HT1080 (cell line): ENCODE measurements at regions not wholly inside any gene's neighbourhood (a gene's known extent, or its start where the extent isn't known, plus 50 kb on each side); places are given as distances from the start of the nearest gene placed in this dataset.
"Not testable (repeated sequence)": the region's sequence is repeated elsewhere in the genome, so short reads cannot be mapped to it uniquely, and the experiment has no call there.

Source experiments
- DNase-seq: peaks from one replicate; pipeline ENCODE4 v3.0.0-alpha.2; 2015; ENCODE audit warnings: low read depth

DNA sequence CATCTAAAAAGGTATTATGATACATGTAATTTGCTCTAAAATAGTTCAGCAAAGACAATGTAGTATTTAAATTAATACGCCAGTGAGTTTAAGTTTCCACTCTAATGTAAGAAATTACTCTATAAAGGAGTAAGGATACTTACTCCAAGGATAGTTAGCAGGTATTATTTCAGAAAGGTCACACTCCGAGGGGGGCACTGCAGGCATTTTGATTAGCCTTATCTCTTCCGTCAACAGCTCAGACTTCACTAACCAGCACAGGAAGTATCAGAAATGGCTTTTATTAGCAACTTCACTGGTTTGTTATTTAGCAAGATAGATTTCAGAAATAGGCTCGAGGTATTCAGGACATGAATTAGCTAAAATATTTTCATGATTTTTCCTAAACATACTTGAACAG lies 127.0 kb downstream of the COX18 start:
- DNase-seq: no peak

DNA sequence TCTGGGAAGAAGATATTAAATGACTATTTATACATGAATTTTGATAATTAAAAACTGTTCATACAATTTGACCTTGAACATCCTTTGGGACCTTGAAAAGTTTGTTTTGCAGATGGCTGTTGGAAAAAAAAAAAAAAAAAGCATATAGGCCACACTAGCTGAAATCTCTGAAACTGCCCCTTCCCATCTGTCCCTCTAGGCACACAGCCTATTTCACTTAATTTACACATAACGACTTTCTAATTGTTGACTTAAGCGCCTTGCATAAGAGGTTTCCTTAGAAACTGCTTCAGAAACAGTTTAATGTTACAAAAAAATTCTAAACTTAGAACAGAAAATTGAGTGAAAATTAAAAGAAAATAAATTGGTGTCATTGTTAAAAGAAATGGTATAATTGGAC lies 131.0 kb downstream of the COX18 start:
- no peak for DNase-seq

DNA sequence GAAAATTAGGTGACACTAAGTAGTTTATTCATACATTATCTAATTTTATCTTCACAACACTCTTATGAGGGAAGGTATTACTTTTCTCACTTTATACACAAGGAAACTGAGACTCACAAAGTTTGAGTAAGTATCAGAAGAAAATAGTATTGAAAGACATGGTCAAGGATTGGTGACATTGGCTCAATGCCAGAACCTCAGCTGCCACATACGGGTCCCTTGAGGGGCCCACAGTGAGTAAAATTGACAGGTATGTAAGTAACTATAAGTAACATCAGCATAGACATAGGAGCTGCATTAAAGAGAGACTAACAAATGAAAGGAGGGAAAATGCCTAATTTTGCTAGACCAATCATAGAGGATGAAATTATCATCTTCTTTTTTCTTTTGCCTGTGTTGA lies 134.1 kb downstream of the COX18 start:
- DNase-seq: no peak

DNA sequence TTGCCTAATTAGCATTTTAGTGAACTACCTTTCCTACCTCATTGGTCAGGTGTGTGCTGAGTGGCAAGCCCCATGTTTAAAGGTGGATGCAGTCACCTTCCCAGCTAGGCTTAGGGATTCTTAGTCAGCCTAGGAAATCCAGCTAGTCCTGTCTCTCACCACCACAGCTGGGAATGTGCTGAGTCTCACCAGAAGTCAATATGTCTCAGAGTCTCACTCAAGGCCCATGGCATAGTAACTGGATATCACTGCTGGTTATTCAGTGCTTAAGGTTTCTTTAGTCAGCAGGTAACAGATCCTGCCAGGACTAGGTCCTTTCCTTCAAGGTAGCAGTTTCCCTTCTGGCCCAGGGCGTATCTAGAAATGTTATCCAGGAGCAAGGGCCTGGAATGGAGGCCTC lies 136.5 kb downstream of the COX18 start:
- no peak for DNase-seq

DNA sequence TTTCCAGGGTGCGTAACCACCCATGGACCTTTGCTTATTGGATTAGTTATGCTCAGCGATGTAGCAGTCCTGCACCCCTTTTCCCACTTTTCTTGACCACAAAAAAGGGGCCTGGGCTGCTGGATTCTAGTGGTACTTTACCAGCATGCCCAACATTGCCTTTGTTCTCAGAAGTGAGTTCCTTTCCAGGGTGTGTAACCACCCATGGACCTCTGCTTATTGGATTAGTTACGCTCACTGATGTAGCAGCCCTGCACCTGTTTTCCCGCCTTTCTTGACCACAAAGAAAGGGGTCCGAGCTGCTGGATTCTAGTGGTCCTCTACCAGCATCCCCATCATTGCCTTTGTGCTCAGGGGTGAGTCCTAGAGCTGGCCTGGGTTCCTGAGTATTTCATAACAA lies 138.2 kb downstream of the COX18 start:
- no peak for DNase-seq

DNA sequence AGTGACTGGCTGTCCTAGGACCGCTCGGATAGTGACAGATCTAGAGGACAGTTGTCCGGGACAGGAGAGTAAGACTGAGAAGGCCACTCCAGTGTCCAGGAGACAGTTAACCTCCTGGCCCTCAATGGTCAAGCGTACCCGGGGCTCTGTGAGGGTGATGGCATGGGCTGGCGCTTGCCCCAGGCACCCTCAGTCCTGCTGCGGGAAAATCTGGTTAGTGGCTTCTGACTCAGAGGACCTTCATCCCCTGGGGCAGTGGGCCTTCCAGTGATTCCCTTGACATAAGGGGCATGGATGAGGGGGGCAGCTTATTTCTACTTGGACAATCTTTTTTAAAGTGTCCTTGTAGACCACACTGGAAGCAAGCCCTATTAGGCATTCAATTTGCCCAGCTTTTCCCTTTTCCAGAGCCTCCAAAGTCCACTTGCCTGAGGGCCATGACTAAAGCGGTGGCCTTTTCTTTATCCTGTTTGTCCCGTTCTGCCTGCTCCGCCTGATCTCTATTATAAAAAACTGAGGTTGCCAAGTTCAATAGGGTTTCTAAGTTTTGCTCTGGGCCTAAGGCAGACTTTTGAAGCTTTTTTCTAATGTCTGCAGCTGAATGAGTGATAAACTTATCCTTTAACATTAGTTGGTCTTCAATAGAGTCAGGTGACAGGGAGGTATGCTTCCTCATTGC lies 139.8 kb downstream of the COX18 start:
- not testable (repeated sequence) for DNase-seq

DNA sequence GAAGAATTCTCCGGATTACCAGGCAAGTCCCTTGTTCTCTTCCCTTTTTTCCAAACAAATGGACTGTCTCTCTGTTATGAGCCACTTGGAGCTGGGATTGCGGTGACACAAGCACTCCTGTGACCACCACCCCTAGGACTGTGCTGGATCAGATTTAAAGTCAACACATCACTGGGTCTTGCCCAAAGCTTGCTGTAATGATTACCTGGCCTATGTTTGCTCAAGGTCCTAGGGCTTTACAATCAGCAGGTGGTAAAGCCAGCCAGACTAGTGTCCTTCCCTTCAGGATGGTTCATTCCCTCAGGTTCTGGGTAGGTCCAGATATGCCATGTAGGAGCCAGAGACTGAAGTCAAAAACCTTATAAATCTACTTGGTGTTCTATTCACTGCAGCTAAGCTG lies 144.7 kb downstream of the COX18 start:
- no peak for DNase-seq

DNA sequence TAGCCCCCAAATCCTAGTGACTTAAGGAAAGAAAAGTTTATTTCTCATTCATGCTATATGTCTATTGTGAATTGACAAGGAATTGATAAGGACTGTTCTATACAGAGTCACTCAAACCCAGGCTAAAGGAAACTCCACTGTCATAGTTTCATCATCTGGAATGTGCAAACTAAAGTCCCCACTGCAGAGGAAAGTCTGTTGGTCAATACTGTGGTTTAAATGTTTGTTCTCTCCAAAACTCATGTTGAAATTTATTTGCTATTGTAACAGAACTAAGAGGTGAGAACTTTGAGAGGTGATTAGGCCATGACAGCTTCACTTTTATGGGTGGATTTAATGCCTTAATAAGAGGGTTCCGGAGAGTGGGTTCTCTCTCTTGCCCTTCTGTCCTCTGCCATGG lies 149.6 kb downstream of the COX18 start:
- DNase-seq: no peak

DNA sequence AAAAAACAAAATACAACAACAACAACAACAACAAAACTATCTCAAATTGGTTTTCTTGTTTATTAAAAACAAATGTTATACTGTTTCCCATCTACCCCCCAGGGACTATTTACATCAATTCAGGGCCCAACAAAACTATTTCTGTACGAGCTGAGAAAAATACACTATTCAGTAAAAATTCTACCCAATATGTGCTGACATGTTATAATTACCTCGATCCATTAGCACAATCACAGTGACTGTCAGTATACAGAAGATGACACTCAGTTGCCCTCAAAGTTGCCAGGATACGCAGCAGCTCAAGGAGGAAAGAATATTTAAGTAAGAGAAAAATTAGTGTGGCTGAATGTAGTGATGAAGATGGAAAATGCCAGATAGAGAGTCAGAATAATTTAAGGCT lies 150.1 kb downstream of the COX18 start:
- no peak for DNase-seq

DNA sequence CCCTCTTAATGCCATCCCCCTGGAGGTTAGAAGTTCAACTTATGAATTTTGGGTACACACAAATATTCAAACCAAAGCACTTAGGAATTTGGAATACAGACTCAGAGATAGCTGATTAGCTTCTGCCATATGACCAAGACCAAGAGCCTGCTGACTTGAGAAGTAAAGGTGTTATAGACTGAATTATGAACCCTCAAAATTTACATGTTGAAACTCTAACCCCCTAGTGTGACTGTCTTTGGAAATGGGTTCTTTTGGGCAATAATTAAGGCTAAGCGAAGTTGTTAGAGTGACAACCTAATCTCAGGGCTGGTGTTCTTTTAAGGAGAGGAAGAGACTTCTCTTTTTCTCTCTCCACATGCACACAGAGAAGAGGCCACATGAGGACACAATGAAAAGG lies 151.2 kb downstream of the COX18 start:
- DNase-seq: no peak

DNA sequence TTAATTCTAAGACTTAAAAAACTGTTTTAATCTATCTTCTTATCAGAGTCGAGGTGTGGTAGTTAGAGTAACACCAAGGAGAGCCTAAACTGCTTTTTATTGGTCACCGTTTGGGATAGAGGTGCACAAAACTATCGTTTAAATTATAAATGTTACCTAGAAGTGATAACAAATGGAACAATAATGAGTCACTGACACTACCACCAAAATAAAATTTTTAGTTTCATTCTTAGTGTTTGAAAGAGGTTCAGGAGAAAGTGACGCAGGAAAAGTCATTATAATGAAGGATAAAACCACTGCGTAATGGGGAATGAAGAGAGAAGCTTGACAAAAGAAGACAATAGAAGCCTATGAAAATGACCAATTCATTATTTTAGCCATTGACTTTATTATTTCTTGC lies 158.2 kb downstream of the COX18 start:
- DNase-seq: no peak

DNA sequence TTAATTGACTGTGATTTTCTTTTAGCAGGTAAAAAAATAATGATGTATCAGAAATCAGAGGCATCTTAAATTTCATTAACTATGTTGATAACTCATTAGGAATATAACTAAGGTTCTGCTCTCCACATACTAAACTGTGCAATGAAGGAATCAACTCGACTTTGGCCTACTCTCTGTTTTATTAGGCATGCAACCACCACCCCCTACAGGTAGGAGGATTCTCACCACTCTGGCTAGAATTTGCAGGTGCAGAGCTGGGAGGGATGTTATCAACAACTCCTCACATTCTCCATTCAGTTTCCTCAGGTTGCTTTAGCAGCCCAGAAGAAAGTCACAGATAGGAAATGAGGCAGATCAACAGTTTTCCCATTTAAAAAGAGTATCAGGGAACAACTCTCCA lies 160.1 kb downstream of the COX18 start:
- DNase-seq: no peak

DNA sequence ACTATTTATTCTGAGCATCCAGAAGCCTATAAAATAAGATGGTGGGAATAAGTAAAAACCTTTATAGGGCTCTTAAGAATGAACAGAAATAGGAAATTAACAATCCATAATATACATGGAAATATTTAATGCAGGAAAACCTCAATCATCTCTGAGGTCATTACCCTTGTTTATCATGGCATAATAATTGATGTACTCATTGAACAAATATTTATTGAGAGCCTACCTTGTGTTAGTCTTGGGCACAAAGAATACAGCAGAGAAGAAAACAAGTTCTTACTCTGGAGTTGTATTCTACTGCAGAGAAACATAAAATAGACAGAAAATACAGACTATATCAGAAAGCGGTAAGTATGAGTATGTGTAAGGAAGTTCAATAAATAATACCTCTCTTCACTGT lies 167.2 kb downstream of the COX18 start:
- DNase-seq: no peak

DNA sequence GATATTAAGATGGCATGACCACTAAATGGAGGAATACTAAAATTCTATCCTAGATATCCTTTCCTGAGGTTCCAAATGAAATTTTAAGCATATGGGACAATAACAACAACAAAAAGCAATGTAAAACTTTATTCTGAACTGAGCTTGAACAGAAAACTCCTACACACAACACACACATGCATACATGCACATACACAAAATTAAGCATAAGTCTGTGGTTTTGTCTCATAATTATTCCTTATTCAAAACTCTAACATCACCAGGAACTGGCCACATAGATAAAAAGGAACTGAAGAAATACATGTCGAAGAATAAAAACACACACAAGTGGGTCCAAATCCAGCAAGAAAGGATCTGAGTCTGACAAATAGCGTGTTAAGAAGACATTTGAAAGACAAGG lies 168.0 kb downstream of the COX18 start:
- no peak for DNase-seq

DNA sequence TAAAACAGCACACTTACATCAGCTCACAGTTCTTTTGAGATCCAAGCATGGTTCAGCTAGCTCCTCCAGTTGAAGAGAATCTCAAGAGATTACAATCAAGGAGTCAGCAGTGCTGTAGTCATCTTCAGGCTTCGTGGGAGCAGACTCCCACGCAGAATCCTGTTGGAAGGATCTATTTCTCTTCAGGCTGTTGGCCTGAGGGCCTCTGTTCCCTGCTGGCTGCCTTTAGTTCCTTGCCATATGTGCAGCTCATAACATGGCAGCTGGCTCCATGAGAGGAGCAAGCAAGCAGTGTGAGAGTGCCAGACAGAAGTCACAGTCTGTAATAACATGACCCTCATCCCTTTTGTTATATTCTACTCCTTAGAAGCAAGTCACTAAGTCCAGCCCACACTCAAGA lies 168.6 kb downstream of the COX18 start:
- no peak for DNase-seq

DNA sequence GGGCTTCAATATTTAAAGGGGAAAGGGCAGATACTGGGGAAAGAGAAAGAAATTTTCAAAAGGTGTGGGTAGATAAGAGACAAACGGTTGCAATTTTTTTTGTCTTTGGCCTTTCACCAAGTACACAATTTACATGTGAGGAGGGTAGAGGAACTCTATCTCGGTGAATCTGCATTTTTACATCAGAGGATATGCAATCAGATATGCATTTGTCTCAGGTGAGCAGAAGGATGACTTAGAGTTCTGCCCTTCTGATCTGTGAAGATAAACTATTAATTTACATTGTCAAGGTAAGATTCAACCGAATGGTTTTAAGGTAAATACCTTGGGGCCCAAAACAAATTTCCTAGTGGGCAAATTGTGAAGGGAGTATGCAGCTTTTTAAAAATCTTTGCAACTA lies 169.9 kb downstream of the COX18 start:
- DNase-seq: no peak

DNA sequence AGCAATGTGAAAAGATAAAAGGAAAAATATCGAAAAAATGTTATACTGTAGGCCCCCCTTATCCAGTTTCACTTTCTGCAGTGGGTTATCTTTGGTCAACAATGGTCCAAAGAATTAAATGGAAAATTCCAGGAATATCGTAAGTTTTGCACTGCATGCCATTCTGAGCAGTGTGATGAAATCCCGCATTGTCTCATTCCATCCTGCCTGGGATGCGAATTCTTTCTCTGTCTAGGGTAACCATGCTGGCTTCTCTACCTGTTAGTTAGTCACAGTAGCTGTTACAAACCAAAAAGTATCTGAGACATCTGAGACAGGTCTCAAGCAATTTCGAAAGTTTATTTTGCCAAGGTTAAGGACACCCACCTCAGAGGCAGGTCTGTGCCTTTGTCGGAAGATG lies 170.3 kb downstream of the COX18 start:
- no peak for DNase-seq

DNA sequence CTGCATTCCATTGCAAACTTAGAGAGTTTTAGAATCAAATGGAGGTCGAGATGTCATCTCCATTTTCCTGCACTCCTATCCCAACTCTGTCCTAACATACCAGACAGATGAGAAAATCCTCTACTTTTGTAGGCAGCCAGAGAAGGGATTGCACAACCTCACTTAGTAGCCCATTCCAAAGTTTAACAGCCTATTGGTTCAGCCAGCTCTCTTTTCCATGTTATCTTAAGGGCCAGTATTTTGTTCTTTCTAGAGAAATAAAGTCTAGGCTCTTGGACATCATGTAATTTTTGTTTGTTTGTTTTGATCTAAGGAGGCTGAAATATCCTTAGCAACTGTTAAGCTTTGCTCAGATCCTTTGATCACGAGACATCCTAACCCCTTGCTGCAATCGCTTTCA lies 173.0 kb downstream of the COX18 start:
- DNase-seq: peak; percentile 27

DNA sequence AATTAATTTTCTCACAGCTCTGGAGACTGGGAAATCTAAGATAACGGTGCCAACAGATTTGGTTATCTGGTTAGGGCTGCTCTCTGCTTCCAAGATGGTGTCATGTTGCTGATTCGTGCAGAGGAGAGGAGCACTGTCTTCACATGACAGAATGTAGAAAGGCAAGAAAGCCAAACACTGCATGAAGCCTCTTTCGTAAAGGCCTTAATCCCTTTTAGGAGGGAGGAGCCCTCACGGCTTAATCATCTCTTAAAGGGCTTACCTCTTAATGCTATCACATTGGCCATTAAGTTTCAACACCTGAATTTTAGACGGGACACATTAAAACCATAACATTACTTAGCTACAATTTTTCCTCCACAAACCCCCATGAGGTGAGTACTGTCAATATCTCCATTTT lies 174.1 kb downstream of the COX18 start:
- no peak for DNase-seq

DNA sequence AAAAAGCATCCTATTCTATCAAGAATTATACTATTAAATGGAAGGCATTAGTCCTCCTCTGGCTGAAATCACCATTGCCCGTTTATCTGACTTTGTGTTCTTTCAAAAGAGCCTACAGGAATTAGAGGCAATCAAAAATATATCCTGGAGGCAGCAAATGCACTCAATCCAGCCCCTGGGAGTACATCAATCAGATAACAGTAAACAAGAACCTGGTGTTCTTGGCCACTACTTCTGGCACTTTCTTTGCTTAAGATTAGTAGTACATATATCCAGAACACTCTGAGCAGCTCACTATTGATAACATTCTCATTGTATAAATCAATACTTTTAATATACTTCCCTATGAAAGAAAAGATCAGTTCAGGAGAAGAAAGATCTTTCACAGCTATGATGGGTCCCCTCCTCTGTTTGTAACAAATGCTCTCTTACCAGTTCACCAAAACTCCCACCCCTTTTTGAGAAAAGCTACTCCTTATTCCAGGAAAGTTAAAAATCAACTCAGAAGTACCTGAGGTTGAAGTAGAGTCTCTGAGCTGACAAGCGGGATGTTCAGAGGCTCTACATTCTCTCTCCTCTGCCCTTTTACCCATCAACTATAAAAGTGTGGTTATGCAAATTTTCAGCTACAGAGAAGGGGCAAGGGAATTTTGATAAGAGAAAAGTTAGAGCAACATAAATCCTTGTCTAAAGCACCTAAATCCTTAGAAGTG lies 176.0 kb downstream of the COX18 start:
- no peak for DNase-seq

DNA sequence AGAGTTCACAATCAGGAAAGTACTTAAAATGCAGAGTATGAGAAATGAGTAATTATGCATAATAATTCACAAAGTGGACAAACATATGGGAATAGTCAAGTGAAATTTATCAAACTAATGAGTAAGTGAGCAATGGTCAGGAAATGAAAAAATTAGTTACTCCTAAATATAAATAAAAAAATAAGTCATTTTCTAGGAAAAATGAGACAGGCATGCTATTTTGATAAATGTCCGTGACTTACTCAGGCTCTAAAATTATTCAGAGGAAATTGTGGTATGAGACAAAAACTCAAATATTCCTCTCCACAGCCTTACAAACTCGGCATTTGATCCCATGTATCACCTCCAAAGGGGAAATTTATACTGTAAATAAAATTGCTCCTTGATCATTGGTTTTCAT lies 181.2 kb downstream of the COX18 start:
- DNase-seq: no peak

DNA sequence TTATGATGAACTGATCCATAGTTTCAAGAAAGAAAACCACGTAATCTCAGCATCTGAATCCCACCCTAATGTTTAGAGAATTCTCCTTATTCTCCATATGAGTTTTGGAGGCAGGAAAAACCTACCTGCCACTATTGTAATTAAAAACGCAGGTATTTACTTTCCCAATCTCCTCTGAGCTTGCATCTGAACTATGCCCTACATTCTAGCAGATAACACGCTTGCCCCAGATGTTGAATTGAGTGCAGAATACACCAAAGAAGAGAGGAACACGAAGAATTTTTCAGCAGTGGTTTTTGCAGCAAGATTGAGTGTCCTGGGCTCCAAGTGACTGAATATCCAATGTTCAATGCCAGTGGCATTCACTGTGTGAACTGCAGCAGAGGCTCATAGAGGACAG lies 182.4 kb downstream of the COX18 start:
- DNase-seq: no peak

DNA sequence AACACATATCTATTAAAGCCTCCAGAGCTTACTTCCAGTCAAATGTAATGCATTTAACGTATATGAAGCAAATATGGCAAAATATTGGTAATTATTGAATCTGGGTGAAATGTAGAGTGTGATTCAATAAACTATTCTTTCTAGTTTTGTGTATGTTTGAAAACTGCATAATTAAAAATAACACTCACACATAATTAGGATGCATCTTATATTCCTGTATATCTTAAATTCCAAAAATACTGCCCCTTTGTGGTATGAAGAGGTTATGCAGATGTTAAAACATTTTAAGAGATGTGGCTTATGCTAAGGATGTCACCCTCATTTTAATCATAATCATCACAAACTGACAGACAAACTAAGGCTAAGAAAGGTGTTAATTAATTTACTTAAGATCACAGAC lies 182.9 kb downstream of the COX18 start:
- no peak for DNase-seq

DNA sequence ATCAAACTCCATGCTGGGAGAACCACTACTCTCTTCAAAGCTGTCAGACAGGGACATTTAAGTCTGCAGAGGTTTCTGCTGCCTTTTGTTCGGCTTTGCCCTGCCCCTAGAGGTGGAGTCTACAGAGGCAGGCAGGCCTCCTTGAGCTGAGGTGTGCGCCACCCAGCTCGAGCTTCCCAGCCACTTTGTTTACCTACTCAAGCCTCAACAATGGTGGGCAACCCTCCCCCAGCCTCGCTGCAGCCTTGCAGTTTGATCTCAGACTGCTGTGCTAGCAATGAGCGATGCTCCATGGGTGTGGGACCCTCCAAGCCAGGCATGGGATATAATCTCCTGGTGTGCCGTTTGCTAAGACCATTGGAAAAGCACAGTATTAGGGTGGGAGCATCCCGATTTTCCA lies 185.3 kb downstream of the COX18 start:
- not testable (repeated sequence) for DNase-seq
